Lower leg skin (tissue), 4 donors: ENCODE measurements at regions not wholly inside any gene's neighbourhood (a gene's known extent, or its start where the extent isn't known, plus 50 kb on each side); places are given as distances from the start of the nearest gene placed in this dataset.

Experiments used
- DNase-seq, 2 donors: peaks; one replicate each; pipeline ENCODE4 v3.0.0-alpha.2; 2019; ENCODE audit warnings: low spot score in 2 of 2
- H3K4me3 ChIP-seq: fragments of 200-600 bp; sonication (generic); 2 replicates; pipeline ENCODE4 v1.5.1; 2017; ENCODE audit warnings: mild to moderate bottlenecking, low read depth; ENCODE audit not compliant: poor library complexity, severe bottlenecking
- POLR2A ChIP-seq, 2 donors: fragments of 450-650 bp; IDR thresholded peaks; one replicate each; pipeline ENCODE4 v1.6.1; 2016 to 2017; ENCODE audit warnings: antibody characterized with exemption in 2 of 2, mild to moderate bottlenecking in 1 of 2, moderate library complexity in 1 of 2
- WGBS, 2 donors: methylation state at CpG; one replicate each; pipeline ENCODE4 v1.1.5; 2018; 5-methylcytosine and 5-hydroxymethylcytosine counted together
- intact Hi-C: fragments of 100-400 bp; cut with DNase I; formaldehyde crosslinking; loops from one replicate; pipeline ENCODE4 v1.15.0; 2023; ENCODE audit warnings: low total_unique reads
- TF ChIP-seq, protein P1 (sequence below), 3 donors: fragments of 450-650 bp; IDR thresholded peaks; one replicate each; pipeline ENCODE4 v1.5.1; 2016; ENCODE audit warnings: antibody characterized with exemption in 3 of 3, mild to moderate bottlenecking in 3 of 3, moderate library complexity in 2 of 3

DNA sequence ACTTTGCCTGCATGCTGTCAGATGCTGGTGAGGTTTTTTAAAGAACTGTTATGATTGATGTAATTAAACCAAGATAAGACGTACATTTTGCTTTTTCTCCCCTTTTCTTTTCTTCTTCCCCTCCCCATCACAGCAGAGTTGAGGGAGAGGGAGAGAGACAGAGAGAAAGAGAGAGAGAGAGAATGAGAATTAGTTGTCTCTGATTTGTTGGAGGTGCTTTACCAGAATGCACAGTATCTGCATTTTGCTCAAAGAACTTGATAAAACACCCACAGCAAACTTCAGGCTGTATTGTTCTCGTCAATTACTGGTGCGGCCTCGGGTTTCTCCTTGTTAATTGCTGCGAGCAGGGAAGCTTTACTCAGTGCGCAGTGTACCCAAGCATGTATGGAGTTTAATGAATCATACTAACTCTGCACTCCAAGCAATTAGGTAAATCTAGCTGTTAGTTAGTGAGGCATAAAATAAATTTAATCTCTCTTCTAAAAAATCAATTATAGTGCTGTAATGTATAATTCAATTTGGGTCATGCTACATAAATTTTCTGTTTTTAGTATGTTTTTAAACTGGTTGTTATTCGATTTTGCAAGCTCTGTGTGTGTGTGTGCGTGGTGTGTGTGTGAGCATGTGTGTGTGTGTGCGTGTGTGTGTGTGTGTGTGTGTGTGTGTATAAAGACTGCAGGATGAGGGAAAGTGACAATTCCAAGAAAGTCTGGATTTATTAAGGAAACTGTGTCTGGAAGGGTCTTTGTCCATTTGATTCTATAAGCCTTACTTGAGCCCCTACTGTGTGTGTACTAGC lies 273.4 kb downstream of the TLE3 start:
- intact Hi-C loops = no loop called here
- WGBS, 2 donors = 84 to 85% methylated on average over 9 of the region's 9 CpGs
- no peak overlapping the region for H3K4me3 ChIP-seq
- TF ChIP-seq, protein P1, sequence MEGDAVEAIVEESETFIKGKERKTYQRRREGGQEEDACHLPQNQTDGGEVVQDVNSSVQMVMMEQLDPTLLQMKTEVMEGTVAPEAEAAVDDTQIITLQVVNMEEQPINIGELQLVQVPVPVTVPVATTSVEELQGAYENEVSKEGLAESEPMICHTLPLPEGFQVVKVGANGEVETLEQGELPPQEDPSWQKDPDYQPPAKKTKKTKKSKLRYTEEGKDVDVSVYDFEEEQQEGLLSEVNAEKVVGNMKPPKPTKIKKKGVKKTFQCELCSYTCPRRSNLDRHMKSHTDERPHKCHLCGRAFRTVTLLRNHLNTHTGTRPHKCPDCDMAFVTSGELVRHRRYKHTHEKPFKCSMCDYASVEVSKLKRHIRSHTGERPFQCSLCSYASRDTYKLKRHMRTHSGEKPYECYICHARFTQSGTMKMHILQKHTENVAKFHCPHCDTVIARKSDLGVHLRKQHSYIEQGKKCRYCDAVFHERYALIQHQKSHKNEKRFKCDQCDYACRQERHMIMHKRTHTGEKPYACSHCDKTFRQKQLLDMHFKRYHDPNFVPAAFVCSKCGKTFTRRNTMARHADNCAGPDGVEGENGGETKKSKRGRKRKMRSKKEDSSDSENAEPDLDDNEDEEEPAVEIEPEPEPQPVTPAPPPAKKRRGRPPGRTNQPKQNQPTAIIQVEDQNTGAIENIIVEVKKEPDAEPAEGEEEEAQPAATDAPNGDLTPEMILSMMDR (IDR thresholded peaks at IDR 0.05) = no peak
- TF ChIP-seq POLR2A (IDR thresholded peaks at IDR 0.05) = no peak
- no peak for DNase-seq

- DNase-seq = no peak
- TF ChIP-seq, protein P1 (IDR thresholded peaks at IDR 0.05) = no peak
- TF ChIP-seq POLR2A (IDR thresholded peaks at IDR 0.05) = no peak
- 96% methylated on average over 2 of the region's 2 CpGs for WGBS, 2 donors
These were observed 272.8 kb downstream of the TLE3 start for GRCh38 chr15:69824877-69825406.

GRCh38 chr15:69825941-69826818 lies 271.5 kb downstream of the TLE3 start:
- intact Hi-C loops = no loop called here
- WGBS, 2 donors = 79 to 83% methylated on average over 17 of the region's 17 CpGs
- H3K4me3 ChIP-seq = no peak overlapping the region
- DNase-seq = no peak
- TF ChIP-seq, protein P1 (IDR thresholded peaks at IDR 0.05) = no peak

More at GRCh38 chr15:69824877-69825406, 272.8 kb downstream of the TLE3 start:
- no peak overlapping the region for H3K4me3 ChIP-seq
- intact Hi-C loops = no loop called here

- DNase-seq = no peak
- no peak overlapping the region for H3K4me3 ChIP-seq
- intact Hi-C loops = no loop called here
- 85 to 88% methylated on average over 3 of the region's 3 CpGs for WGBS, 2 donors
- TF ChIP-seq, protein P1 (IDR thresholded peaks at IDR 0.05) = no peak
- TF ChIP-seq POLR2A (IDR thresholded peaks at IDR 0.05) = no peak
These were observed 270.9 kb downstream of the TLE3 start for GRCh38 chr15:69826819-69827175.

- TF ChIP-seq POLR2A (IDR thresholded peaks at IDR 0.05) = no peak
- TF ChIP-seq, protein P1 (IDR thresholded peaks at IDR 0.05) = no peak
- intact Hi-C loops = no loop called here
- DNase-seq = no peak
- no peak overlapping the region for H3K4me3 ChIP-seq
- 83 to 100% methylated on average over 1 of the region's 1 CpG for WGBS, 2 donors
These were observed 270.0 kb downstream of the TLE3 start for GRCh38 chr15:69827751-69828150.
